CD4-positive, alpha-beta T cell treated with Interleukin-2 at 100 ng/mL for 4 hours (primary cell): ENCODE measurements at regions not wholly inside any gene's neighbourhood (a gene's known extent, or its start where the extent isn't known, plus 50 kb on each side); places are given as distances from the start of the nearest gene placed in this dataset.
A peak's percentile ranks its signal among the peaks of the same experiment; 100 is the strongest.
"Not testable (repeated sequence)": the region's sequence is repeated elsewhere in the genome, so short reads cannot be mapped to it uniquely, and the experiment has no call there.

ENCODE experiments used
- DNase-seq: peaks from one replicate; pipeline ENCODE4 v3.0.0-alpha.2; 2020; ENCODE audit warnings: low spot score

DNA sequence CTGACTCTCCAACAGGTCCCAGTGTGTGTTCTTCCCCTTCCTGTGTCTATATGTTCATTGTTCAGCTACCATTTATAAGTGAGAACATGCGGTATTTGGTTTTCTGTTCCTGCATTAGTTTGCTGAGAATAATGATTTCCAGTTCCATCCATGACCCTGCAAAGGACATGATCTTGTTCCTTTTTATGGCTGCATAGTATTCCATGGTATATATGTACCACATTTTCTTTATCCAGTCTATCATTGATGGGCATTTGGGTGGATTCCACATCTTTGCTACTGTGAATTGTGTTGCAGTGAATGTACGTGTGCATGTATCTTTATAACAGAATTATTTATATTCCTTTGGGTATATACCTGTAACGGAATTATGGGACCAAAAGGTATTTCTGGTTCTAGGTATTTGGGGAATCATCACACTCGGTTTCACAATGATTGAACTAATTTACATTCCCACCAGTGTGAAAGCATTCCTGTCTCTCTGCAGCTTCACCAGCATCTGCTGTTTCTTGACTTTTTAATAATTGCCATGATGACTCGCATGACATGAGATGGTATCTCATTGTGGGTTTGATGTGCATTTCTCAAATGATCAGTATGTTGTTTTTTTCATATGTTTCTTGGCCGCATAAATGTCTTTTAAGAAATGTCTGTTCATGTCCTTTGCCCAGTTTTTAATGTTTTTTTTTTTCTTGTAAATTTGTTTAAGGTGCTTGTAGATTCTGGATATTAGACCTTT is 60.2 kb downstream of the LSMEM1 start:
- no peak for DNase-seq

DNA sequence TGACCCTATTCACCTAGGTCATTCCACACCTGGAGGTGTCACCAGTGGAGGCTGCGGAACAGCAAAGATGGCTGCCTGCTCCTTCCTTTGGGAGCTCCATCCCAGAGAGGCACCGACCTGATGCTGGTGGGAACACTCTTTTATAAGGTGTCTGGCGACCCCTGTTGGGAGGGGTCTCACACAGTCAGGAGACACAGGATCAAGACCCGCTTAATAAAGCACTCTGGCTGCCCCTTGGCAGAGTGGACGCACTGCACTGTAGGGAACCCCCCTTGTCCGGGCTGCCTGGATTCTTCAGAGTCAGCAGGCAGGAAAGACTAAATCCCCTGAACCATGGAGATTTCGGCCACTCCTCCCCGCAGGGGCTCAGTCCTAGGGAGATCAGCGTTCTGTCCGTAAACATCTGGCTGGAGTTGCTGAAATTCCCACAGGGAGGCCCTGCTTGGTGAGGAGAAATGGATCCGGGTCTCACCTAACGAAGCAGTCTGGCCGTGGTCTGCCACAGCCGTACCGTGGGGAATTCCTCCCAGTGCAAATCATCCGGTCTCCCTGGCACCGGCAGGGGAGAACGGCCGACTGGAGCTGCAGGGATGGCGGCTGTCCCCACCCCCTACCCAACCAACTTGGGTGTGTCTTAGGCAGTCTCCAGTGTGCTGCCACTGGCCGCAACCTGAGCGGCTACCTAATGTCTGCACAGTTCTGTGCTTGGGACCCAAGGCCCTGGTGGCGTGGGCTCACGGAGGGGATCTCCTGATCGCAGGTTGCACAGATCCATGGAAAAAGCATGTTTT is 66.1 kb downstream of the LSMEM1 start:
- DNase-seq, result no peak

DNA sequence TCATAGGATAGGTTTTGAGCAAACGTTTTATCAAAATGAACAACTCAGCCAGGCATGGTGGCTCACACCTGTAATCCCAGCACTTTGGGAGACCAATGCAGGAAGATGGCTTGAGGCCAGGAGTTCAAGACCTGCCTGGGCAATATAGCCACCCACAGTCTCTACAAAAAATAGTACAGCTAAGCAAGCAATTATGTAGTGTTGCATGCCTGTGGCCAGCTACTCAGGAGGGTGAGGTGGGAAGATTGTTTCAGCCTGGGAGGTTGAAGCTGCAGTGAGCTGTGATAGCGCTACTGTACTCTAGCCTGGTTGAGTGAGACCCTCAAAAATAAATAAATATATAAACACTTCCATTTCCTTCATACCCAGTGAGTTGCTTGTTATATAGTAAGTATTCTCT is 67.1 kb downstream of the LSMEM1 start:
- DNase-seq, result no peak

DNA sequence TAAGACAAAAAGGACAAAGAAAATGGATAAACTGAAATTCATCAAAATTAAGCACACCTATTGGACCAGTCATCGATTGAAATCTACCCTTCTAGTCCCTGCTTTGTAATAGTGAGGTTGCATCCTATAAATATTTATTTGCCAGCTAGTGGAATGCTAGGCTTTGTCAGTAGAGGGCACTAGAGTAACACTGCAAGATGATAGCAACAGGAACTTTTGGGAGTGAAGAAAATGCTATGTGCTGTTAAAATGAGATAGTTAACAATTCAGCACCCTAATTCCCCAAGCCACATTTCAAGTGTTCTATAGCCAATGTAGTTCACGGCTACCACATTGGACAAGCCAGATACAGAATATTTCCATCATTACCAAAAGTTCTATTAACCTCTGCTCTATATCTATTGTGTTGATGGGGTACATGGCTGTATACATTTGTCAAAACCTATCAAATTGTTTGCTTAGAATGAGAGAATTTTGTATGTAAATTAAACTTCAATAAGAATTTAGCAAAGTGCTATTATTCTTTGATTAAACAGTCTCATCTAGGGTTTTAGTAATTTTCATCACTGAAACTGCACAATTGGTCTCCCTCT is 69.8 kb downstream of the LSMEM1 start:
- DNase-seq, result peak; percentile 60

DNA sequence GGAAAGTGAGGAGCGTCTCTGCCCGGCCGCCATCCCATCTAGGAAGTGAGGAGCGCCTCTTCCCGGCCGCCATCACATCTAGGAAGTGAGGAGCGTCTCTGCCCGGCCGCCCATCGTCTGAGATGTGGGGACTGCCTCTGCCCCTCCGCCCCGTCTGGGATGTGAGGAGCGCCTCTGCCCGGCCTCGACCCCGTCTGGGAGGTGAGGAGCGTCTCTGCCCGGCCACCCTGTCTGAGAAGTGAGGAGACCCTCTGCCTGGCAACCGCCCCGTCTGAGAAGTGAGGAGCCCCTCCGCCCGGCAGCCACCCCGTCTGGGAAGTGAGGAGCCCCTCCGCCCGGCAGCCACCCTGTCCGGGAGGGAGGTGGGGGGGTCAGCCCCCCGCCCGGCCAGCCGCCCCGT is 70.7 kb downstream of the LSMEM1 start:
- not testable (repeated sequence) for DNase-seq

DNA sequence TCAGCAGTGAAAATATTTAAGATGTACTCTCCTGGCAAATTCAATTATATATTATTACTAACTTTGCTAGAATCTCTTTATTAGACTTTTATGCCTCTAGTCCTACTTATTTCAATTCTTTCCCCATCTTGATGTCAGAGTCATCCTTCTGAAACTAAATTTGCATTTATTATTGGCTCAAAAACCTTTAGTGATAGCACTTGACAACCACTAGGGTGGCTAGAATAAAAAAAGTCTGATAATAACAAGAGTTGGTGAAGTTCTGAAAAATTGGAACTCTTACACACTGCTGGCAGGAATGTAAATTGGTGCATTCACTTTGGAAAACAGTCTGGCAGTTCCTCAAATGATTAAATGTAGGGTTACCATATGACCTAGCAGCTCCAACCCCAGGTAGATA is 73.8 kb downstream of the LSMEM1 start:
- no peak for DNase-seq

DNA sequence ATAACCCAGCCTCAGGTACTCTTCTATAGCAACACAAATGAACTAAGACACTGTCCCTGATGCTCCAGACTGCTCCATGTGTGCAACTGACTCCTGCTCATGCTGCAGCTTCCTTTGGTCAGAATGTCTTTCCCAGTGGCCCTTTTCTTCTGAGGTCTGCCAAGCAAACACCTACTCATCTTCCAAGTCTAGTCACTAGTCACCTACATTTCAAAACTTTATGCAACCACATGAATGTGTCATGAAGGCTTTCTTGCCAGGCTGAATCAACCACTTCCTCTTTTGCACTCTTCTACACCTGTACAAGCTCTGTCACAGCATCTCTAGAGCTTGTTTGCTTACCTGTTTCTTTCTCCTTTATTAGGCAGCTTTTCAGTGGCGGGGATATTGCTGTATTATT is 75.8 kb downstream of the LSMEM1 start:
- no peak for DNase-seq

DNA sequence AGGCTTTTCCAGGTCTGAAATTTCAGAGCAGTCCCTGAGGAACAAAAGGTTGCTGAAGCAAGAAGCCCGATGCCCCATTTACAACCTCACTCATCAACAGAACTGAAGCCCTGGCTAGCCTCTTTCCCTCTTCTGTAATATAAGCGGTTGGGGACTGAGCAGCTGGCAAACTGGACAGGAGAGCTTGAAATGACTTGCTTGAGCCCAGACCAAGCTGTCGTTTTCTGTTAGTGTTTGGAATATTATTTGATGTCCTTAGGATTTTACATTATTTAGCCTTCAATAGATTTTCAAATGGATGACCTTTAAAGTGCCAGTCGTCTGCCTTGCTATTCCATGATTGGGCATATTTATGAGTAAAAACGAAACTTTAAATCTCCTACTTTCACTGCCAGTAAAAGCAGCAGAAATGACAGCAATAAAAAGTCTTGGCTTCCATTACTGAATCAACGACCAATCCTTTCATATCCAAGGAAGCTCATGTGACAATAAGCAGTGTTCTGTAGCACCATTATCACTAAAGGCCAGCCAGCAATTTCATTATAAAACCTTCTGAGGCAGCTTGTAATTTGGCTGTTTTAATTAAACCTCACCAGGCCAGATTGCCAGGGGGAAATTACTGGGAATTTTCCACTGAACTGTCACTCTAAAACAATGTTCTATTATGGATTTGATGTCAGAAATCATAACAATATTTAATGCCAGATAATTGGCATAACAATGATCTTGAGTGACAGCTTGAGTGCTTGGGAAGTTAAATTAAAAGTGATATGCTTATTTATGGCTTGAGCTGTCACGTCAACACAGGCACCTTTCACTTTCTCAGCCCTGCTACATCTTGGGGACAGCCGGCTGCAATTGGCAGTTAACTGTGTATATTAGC is 85.9 kb downstream of the LSMEM1 start:
- no peak for DNase-seq

DNA sequence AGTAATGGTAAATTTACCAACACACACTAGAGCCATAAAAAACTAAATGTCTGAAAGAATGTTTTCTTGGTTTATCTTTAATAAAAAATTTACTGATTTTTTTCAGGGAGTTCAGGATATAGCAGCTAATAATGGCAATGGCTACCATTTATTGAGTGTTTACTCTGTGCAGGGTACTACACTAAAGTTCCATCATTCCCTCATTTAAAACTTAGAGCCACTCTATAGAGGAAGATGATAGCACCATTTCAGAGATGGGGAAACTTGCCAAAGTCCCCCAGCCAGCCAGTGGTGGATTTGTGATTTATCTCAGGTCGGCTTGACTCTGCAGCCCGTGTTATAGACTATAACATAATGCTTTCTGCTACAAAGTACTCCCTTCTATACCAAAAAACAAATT is 86.6 kb downstream of the LSMEM1 start:
- no peak for DNase-seq

DNA sequence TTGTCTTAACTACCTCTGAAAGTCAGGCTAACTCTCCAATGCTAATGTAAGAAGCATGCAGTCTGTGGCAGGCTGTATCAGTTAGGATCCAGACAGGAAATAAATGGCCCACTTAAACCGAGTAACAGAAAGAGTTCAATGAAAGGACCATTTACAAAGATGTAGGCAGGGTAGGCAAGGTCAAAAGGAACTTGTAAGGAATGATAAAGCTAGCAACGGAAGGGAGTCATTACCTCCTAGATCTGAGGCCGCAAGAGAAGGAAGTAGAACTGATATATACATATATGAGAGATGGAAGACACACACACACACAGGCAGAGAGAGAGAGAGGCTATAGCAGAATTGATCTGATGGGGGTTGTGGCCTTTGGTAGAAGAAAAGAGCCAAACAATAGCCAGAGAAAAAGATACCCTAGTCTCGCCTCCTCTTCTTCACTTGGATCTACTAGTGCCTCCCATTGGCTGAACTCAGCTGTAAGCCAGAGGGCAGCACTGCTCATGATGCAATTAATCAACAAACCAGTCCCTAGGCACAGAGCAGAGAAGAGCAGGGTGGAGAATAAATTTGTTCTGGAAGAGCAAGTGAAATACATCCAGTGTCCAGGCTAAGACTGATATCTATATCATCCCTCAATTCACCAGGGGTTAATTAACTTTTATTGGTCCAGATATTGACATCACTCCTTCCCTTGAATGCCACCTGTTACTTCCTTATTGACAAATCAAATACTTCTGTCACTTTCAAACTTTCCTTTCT is 91.2 kb downstream of the LSMEM1 start:
- DNase-seq, result no peak

DNA sequence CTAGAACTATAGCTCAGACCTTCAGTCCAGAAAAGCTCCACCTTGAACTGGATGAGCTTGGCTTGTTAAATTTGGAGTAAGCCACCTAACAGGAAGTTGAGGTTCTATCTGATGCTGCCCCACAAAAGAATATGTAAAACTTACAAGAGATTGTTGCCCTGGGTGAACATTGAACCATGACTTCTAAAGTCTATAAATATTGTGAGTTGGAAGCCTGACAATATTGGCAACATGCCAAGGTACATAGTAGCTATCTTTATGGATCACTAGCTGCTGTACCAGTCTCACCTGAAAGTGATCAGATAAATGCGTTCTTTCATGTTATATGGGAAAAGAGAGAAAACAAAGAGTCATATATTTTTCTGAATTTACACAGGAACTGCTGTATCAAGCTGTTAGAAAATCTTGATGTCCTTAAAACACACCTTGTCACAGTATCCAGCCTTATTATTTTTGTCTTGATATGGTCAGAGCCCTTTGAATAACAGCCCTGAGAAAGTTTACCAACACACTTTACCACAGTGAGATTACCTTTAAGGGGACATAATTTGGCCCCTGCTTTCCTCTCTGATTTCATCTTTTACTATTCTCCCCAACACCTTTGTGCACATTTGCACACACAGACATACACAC is 92.0 kb downstream of the LSMEM1 start:
- DNase-seq, result no peak

DNA sequence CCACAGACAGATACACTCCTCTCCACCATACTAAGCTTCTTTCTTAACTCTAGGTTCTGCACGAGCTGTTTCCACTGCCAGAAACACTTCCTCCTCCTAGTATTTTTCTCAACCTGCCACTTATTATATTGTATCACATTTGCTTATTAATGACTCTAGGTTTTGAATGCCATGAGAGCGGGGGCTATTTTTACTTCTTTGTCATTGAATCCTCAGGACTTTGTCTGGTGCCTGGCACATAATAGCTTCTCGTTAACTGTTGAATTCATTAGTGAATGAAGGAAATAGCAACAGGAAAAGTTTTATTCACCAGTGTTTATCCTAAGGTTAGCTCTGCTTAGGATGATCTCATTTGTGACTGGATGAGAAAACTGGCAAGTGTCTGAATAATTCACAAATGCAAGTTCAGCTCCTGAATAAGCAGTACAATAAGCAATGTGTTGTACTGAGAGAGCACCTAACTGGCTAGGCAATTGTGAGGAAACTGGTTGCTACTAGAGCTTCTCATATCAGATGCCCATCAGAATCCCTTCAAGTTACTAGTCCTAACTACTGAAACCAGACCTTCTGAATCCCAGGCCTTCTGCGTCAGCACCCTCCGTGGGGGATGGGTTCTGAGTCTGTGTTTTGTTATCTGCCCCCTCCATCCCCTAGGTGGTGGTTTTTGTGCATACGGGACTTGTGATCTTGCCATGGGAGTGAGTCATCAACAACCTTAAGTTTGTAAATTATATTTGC is 92.7 kb downstream of the LSMEM1 start:
- no peak for DNase-seq

DNA sequence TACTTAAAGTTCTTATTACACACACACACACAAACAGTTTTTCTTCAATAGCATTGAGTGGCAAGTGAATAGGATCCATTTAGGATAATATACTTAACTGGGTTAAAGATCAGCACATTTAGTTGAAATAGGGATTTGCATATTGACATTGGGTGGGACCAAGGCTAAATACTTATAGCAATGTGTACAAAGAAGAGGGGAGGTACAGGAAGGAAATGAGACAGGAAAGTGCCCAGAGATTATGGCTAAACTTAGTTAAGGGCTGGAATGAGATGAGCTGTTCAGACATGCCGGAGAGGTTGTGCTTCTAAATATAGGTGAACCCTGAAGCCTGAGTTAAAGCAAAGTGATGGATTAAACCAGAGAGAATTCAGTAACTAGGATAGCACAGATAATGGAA is 95.1 kb downstream of the LSMEM1 start:
- no peak for DNase-seq

DNA sequence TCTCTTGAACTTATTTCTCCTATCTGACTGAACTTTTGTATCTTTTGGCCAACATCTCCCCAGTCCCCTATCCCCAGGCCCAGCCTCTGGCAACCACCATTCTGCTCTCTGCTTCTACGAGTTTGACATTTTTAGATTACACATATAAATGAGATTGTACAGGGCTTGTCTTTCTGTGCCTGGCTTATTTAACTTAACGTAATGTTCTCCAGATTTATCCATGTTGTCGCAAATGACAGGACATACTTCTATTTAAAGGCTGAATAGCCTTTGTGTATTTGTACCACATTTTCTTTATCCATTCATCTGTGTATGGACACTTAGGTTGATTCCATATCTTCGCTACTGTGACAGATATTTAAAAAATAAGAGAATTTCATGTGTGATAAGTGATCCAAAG is 98.6 kb downstream of the LSMEM1 start:
- no peak for DNase-seq

DNA sequence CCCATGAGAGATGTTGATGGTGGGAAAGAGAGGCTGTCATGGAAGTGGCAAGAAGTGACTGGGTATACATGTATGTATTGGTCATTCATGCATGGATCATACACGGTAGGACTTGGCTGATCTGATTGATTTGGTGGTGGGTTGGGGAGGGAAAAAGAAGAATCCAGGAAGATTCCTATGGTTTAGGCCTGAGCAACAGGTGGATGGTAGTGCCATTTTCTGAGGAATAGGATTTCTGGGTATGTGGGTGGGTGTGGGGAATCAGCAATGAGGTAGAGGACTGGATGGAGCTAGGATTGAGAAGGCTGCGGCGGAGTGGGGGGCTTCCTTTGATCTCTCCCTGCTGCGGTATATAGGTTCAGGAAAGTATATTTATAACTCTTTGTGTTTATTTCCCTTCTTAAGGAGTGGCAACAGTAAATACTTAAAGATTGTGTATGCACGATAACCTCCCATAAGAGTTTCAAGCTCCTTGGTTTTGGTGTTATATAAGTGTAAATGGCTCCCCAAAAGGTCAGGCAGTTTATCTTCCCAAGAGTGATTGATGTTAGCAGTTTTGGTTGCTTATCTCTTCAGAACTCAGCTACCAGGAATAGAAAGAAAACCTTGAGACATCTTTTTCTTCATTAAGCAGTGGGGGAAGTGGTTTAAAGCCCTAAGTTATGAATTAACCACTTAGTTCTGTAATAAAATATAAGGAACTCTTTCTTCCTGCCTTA is 100.1 kb downstream of the LSMEM1 start:
- no peak for DNase-seq

DNA sequence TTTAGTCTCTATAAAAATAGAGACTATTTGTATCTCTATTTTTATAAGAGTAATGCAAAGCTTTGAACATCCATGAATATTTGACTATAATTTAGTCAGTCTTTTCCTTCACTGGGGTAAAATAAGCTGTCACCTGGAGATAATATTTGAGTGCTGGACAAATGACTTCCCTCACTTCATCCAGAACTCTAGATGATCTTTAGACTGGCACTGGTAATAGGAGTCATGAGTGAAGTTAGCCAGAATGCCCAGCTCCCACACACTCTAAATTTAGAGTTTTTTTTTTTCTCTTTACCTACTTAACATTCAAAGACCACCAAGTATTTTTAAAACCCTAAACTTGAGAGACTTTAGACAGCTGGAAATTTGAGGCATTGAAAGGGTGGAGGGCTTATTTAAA is 100.7 kb downstream of the LSMEM1 start:
- DNase-seq, result no peak

DNA sequence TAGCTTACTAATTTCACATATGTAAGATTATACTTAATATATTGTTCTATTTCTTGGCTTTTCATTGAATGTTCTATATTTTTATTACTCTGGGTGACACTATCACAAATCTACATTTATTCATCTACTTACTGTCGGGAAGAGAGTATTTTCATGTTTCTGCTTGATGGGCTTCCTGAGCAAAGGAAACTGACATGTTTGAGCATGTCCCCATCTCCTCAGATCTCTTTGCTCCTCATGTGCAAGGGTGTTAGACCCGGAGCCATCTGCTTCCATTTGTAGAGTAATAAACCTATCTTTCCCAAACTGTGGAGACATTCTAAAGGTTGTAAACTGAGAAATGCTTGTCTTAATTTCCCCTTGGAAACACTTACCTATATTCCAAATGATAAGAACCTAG is 103.5 kb downstream of the LSMEM1 start:
- DNase-seq, result no peak

DNA sequence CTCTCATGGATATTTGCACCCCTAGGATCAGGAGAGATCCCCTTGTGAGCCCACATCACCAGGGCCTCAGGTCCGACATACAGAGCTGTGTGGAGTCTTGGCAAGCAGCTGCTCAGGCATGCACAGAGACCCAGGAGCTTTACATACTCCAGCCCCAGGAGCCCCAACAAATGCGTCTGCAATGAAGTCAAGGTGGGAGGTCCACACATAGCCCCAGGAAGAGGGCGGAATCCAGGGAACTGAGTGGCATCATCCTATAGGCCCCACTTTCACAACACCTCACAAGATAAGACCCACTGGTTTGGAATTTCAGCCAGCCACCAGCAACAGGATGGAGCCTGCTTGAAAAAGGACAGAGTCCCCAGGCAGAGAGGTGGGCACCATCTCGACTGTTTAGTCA is 106.7 kb downstream of the LSMEM1 start:
- no peak for DNase-seq

DNA sequence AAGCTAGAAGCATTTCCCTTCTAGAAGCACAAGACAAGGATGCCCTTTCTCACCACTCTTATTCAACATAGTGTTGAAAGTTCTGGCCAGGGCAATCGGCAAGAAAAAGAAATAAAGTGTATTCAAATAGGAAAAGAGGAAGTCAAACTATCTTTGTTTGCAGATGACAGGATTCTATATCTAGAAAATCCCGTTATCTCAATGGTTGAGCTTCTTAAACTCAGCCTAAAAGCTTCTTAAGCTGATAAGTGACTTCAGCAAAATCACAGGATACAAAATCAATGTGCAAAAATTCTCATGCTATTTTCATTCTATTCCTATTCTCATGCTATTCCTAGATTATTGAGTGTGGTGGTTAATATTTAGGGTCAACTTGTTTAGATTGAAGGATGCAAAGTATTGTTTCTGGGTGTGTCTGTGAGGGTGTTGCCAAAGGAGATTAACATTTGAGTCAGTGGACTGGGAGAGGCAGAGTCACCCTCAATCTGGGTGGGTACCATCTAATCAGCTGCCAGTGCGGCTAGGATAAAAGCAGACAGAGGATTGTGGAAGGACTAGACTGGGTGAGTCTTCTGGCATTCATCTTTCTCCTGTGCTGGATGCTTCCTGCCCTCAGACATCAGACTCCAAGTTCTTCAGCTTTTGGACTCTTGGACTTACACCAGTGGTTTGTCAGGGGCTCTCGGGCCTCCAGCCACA is 111.9 kb downstream of the LSMEM1 start:
- DNase-seq, result not testable (repeated sequence)
